ENCODE measurements at regions not wholly inside any gene's neighbourhood (a gene's known extent, or its start where the extent isn't known, plus 50 kb on each side); places are given as distances from the start of the nearest gene placed in this dataset.

DNA sequence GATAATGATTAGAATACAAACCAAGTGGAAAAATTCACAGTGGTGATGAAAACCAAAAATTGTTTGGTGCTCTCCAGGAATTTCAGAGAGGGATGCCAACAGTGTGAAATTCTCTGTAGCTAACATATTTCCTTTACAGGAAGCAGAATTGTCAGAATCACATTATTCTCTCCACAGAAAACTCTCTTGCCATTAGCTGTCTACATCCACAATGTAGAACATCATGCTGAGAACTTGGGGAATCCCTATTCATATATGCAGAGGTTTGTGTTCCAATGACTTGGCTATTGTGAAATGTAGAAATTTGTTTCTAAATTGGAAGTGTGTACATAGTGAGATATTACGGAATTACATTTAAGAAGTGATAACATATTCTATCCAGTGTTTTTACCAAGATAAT, 142.0 kb downstream of the PCDH7 start:
- Mint-ChIP-seq H3K9me3 (peaks cover 4% of the 10 kb centered on the region), H3K4me3 (no peak overlapping the region)
- DNase-seq (ENCODE audit: extremely low spot score, unreplicated experiment), result no peak

DNA sequence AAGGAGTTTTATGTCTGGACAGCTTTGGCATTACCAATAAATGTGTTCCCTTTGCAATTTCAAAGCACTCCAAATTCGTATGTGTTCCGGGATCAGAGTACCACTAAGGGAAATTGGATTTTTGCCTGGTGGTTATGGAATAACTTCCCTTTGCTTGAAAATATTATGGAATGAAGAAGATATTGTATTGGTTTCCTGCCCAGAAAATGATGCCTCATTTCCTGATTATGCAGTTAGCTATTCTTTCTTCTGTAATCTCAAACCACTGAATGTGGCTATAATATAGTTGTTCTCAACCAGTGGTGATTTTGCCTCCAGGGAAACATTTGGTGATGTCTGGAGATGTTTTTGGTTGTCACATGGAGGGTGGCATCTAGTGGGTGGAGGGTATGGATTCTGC, 142.9 kb downstream of the PCDH7 start:
- TF ChIP-seq CTCF (conservative IDR thresholded peaks at IDR 0.05), result no peak
- Mint-ChIP-seq H3K27me3 (no peaks in the 10 kb centered on the region), H3K36me3 (peaks cover 10% of the 10 kb centered on the region), H3K9me3 (peaks cover 4% of the 10 kb centered on the region), H3K4me3 (no peak overlapping the region), H3K4me1 (ENCODE audit: unreplicated experiment) (peaks cover 48% of the 10 kb centered on the region), H3K27ac (peak overlapping the region; percentile 70)
- DNase-seq (ENCODE audit: extremely low spot score, unreplicated experiment), result no peak

More for the DNA sequence above, 142.0 kb downstream of the PCDH7 start:
- Mint-ChIP-seq H3K27me3 (no peaks in the 10 kb centered on the region), H3K36me3 (peaks cover 10% of the 10 kb centered on the region), H3K4me1 (ENCODE audit: unreplicated experiment) (peaks cover 49% of the 10 kb centered on the region), H3K27ac (no peak overlapping the region)
- TF ChIP-seq CTCF (conservative IDR thresholded peaks at IDR 0.05), result no peak

DNA sequence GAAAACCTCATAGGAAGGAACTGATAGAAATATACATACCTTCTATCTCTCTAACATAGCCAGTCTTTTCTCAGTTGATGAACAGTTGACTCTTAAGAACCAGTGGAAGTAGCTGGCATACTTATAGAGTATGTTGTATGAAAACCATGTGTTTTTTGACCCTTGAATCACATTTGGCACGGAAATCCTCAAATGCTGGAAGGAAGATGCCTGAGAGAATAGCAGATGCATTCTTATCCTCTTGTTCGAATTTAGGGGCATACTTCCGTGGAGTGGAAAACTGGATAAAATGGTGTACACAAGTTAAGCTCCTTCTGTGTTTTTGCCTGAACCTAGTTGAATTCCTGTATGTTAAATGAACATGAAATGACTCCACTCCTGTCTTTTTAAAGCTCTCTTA, 145.5 kb downstream of the PCDH7 start:
- no peak for DNase-seq (ENCODE audit: extremely low spot score, unreplicated experiment)
- Mint-ChIP-seq H3K9me3 (peaks cover 4% of the 10 kb centered on the region), H3K27me3 (peaks cover 3% of the 10 kb centered on the region), H3K4me3 (no peak overlapping the region), H3K36me3 (peaks cover 11% of the 10 kb centered on the region), H3K27ac (no peak overlapping the region), H3K4me1 (ENCODE audit: unreplicated experiment) (peaks cover 42% of the 10 kb centered on the region)
- no peak for TF ChIP-seq CTCF (conservative IDR thresholded peaks at IDR 0.05)

DNA sequence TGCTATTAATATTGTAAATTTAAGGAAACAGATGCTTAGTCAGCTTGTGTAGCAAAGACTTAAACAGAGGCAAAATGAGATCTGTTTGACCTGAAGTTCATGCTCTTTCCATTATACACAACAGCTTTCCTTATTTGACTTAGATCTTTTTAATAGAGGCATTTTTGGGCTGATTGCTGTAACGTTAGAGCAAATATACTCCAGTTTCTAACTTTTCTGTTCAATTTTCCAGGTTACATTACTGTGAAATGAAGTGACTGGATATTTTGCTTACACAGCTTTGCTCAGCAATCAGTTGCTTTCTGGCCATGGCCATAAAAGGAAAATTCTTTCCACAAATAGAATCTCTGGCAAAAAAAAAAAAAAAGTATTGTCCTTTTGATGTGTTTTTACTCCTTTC, 146.2 kb downstream of the PCDH7 start:
- peaks cover 4% of the 10 kb centered on the region for H3K9me3 Mint-ChIP-seq
- H3K4me3 Mint-ChIP-seq, result no peak overlapping the region
- peak overlapping the region; percentile 71 for H3K27ac Mint-ChIP-seq
- H3K36me3 Mint-ChIP-seq, result peaks cover 11% of the 10 kb centered on the region
- TF ChIP-seq CTCF (conservative IDR thresholded peaks at IDR 0.05), result no peak
- peaks cover 3% of the 10 kb centered on the region for H3K27me3 Mint-ChIP-seq
- H3K4me1 Mint-ChIP-seq (ENCODE audit: unreplicated experiment), result peaks cover 38% of the 10 kb centered on the region
- no peak for DNase-seq (ENCODE audit: extremely low spot score, unreplicated experiment)

- Mint-ChIP-seq H3K4me1 (ENCODE audit: unreplicated experiment) (peaks cover 38% of the 10 kb centered on the region), H3K9me3 (peaks cover 4% of the 10 kb centered on the region), H3K27ac (peak overlapping the region; percentile 71), H3K27me3 (peaks cover 3% of the 10 kb centered on the region), H3K36me3 (peaks cover 14% of the 10 kb centered on the region), H3K4me3 (no peak overlapping the region)
- no peak for TF ChIP-seq CTCF (conservative IDR thresholded peaks at IDR 0.05)
- no peak for DNase-seq (ENCODE audit: extremely low spot score, unreplicated experiment)
These were observed 146.7 kb downstream of the PCDH7 start for GRCh38 chr4:30866907-30867306.

DNA sequence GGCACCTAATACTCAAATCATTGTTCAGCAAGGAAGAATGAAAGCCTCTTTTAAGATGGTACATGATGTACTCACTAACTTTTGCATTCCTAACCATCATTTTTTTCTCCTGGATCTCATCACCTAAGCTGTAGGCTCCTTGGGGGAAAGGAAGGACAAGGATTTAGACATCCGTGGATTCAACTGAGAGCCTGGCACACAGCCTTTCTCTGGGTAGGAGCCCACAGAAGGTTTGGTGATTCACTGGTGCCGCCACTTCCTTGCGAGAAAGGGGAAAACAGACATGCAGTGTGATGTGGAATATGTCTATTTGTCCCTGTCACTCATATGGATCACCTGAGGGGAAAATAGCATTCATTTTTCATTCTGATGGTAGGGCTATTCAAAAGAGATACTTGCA, 147.3 kb downstream of the PCDH7 start:
- no peak for DNase-seq (ENCODE audit: extremely low spot score, unreplicated experiment)
- H3K9me3 Mint-ChIP-seq, result peaks cover 4% of the 10 kb centered on the region

More for the DNA sequence above, 147.3 kb downstream of the PCDH7 start:
- Mint-ChIP-seq H3K4me1 (ENCODE audit: unreplicated experiment) (peaks cover 36% of the 10 kb centered on the region), H3K4me3 (no peak overlapping the region), H3K36me3 (peaks cover 13% of the 10 kb centered on the region), H3K27ac (peak overlapping the region; percentile 71), H3K27me3 (peaks cover 3% of the 10 kb centered on the region)
- no peak for TF ChIP-seq CTCF (conservative IDR thresholded peaks at IDR 0.05)

Data from type B pancreatic cell (in vitro differentiated cells).